HepG2 (cell line): ENCODE measurements at regions not wholly inside any gene's neighbourhood (a gene's known extent, or its start where the extent isn't known, plus 50 kb on each side); places are given as distances from the start of the nearest gene placed in this dataset.

ENCODE experiments used
- CEBPB ChIP-seq: IDR thresholded peaks from 2 replicates; pipeline ENCODE4 v1.6.1; 2011; ENCODE audit warnings: low read depth, low read length, improper control_type of control experiment, borderline replicate concordance
- FLYWCH1 ChIP-seq: sonication (generic); formaldehyde crosslinking; IDR thresholded peaks from 2 replicates; pipeline ENCODE4 v1.8.1; 2023; ENCODE audit warnings: mild to moderate bottlenecking, missing genetic modification reagents
- FOXA1 ChIP-seq, 2 experiments: fragments of 450-650 bp in 1 of 2; sonication (generic) in 1 of 2; formaldehyde crosslinking in 1 of 2; IDR thresholded peaks; 2 replicates each; pipeline versions ENCODE4 v1.4.0 to v1.6.1; 2016 to 2020; ENCODE audit warnings: missing genetic modification reagents in 1 of 2
- HOXA3 ChIP-seq: sonication (generic); formaldehyde crosslinking; IDR thresholded peaks from 2 replicates; pipeline ENCODE4 v1.5.0; 2020; ENCODE audit warnings: missing genetic modification reagents
- KDM2A ChIP-seq: sonication (generic); formaldehyde crosslinking; IDR thresholded peaks from 2 replicates; pipeline ENCODE4 v1.4.0; 2020; ENCODE audit warnings: low read depth, missing genetic modification reagents, borderline replicate concordance
- MAFG ChIP-seq: sonication (generic); formaldehyde crosslinking; IDR thresholded peaks from 2 replicates; pipeline ENCODE4 v1.5.1; 2020; ENCODE audit warnings: mild to moderate bottlenecking, missing genetic modification reagents
- MIER2 ChIP-seq: IDR thresholded peaks from 2 replicates; pipeline ENCODE4 v1.6.1; 2016; ENCODE audit warnings: missing biosample characterization, missing genetic modification reagents
- NCOA5 ChIP-seq: sonication (generic); formaldehyde crosslinking; IDR thresholded peaks from 2 replicates; pipeline ENCODE4 v1.4.0; 2020; ENCODE audit warnings: missing genetic modification reagents
- SALL2 ChIP-seq: sonication (generic); formaldehyde crosslinking; IDR thresholded peaks from 2 replicates; pipeline ENCODE4 v1.8.1; 2023; ENCODE audit warnings: mild to moderate bottlenecking, missing genetic modification reagents, inconsistent platforms
- SIX4 ChIP-seq: sonication (generic); formaldehyde crosslinking; IDR thresholded peaks from 2 replicates; pipeline ENCODE4 v1.4.0; 2020; ENCODE audit warnings: missing genetic modification reagents
- ZFP1 ChIP-seq: IDR thresholded peaks from 2 replicates; pipeline ENCODE4 v1.6.1; 2016
- ZMYM4 ChIP-seq: sonication (generic); formaldehyde crosslinking; IDR thresholded peaks from 2 replicates; pipeline ENCODE4 v1.8.1; 2023; ENCODE audit warnings: mild to moderate bottlenecking, missing genetic modification reagents
- ZNF724P ChIP-seq: sonication (generic); formaldehyde crosslinking; IDR thresholded peaks from 2 replicates; pipeline ENCODE4 v1.8.0; 2022; ENCODE audit warnings: missing genetic modification reagents, borderline replicate concordance
- ZSCAN9 ChIP-seq: IDR thresholded peaks from 2 replicates; pipeline ENCODE4 v1.6.1; 2016; ENCODE audit warnings: borderline replicate concordance
- TF ChIP-seq, protein P1 (sequence below): sonication (generic); formaldehyde crosslinking; IDR thresholded peaks from 2 replicates; pipeline ENCODE4 v1.9.0; 2021; ENCODE audit warnings: missing genetic modification reagents, borderline replicate concordance
- TF ChIP-seq, protein P2 (sequence below): sonication (generic); formaldehyde crosslinking; IDR thresholded peaks from 2 replicates; pipeline ENCODE4 v1.4.0; 2020; ENCODE audit warnings: missing genetic modification reagents
- TF ChIP-seq, protein P3 (sequence below): sonication (generic); formaldehyde crosslinking; IDR thresholded peaks from 2 replicates; pipeline ENCODE4 v1.5.0; 2020; ENCODE audit warnings: missing genetic modification reagents
- TF ChIP-seq, protein P4 (sequence below): sonication (generic); formaldehyde crosslinking; IDR thresholded peaks from 2 replicates; pipeline ENCODE4 v1.4.0; 2020; ENCODE audit warnings: missing genetic modification reagents, low read depth, mild to moderate bottlenecking, borderline replicate concordance
- TF ChIP-seq, protein P5 (sequence below): sonication (generic); formaldehyde crosslinking; IDR thresholded peaks from 2 replicates; pipeline ENCODE4 v1.4.0; 2020; ENCODE audit warnings: mild to moderate bottlenecking, low read depth, missing genetic modification reagents
- TF ChIP-seq, protein P6 (sequence below): sonication (generic); formaldehyde crosslinking; IDR thresholded peaks from 2 replicates; pipeline ENCODE4 v1.8.0; 2022; ENCODE audit warnings: mild to moderate bottlenecking, missing genetic modification reagents, moderate library complexity

DNA sequence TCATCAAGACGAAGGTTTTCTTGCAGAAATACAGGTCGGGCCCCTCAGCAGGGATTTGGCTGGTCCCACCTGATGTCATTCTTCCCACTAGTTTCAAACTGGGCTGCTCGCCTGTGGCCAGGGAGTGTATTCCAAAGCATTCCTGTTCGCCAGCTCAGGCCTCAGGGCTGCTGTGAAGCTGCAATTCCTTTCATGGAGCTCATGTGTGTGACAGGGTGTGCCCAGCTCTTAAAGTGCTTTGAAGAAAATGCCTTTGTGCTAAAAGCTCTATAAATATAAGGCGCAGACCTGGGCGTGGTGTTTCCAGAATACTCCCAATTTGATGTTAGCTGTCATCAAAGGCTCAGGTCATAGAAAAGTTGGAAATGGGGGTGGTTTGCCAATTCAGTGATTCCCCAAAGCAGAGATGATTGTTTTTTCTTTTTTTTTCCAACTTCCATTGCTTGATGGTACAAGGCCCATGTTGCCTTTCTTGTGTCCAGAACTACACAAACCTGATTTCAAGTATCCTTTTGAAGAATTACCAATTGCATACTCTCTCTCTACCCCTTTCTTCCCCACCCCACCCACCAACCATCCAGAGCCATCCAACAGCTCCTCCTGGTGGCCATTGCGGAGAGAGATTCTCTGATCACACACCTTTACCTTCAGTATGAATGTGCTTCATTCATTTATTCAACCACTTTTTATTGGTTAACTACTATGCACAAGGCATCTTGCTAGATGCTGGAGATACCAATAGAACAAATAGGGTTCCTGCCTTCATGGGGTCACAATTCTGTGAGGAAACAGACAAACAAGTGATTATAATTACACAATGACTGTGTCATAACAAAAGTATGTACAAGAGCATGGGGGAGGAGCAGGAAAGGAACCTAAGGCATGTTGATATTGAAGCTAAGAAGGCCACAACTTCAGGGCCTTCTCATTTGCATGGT is 297.3 kb upstream of the LYZL1 start (continued):
- TF ChIP-seq, protein P1, sequence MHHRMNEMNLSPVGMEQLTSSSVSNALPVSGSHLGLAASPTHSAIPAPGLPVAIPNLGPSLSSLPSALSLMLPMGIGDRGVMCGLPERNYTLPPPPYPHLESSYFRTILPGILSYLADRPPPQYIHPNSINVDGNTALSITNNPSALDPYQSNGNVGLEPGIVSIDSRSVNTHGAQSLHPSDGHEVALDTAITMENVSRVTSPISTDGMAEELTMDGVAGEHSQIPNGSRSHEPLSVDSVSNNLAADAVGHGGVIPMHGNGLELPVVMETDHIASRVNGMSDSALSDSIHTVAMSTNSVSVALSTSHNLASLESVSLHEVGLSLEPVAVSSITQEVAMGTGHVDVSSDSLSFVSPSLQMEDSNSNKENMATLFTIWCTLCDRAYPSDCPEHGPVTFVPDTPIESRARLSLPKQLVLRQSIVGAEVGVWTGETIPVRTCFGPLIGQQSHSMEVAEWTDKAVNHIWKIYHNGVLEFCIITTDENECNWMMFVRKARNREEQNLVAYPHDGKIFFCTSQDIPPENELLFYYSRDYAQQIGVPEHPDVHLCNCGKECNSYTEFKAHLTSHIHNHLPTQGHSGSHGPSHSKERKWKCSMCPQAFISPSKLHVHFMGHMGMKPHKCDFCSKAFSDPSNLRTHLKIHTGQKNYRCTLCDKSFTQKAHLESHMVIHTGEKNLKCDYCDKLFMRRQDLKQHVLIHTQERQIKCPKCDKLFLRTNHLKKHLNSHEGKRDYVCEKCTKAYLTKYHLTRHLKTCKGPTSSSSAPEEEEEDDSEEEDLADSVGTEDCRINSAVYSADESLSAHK (CRISPR knock-in tag) = no peak
- TF ChIP-seq, protein P2, sequence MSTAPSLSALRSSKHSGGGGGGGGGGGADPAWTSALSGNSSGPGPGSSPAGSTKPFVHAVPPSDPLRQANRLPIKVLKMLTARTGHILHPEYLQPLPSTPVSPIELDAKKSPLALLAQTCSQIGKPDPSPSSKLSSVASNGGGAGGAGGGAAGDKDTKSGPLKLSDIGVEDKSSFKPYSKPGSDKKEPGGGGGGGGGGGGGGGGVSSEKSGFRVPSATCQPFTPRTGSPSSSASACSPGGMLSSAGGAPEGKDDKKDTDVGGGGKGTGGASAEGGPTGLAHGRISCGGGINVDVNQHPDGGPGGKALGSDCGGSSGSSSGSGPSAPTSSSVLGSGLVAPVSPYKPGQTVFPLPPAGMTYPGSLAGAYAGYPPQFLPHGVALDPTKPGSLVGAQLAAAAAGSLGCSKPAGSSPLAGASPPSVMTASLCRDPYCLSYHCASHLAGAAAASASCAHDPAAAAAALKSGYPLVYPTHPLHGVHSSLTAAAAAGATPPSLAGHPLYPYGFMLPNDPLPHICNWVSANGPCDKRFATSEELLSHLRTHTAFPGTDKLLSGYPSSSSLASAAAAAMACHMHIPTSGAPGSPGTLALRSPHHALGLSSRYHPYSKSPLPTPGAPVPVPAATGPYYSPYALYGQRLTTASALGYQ (CRISPR knock-in tag) = no peak
- TF ChIP-seq, protein P3, sequence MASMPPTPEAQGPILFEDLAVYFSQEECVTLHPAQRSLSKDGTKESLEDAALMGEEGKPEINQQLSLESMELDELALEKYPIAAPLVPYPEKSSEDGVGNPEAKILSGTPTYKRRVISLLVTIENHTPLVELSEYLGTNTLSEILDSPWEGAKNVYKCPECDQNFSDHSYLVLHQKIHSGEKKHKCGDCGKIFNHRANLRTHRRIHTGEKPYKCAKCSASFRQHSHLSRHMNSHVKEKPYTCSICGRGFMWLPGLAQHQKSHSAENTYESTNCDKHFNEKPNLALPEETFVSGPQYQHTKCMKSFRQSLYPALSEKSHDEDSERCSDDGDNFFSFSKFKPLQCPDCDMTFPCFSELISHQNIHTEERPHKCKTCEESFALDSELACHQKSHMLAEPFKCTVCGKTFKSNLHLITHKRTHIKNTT = no peak
- no peak for TF ChIP-seq ZFP1 (CRISPR knock-in tag)
- TF ChIP-seq FLYWCH1 (CRISPR knock-in tag) = no peak
- TF ChIP-seq SALL2 (CRISPR knock-in tag) = no peak
- TF ChIP-seq, protein P4, sequence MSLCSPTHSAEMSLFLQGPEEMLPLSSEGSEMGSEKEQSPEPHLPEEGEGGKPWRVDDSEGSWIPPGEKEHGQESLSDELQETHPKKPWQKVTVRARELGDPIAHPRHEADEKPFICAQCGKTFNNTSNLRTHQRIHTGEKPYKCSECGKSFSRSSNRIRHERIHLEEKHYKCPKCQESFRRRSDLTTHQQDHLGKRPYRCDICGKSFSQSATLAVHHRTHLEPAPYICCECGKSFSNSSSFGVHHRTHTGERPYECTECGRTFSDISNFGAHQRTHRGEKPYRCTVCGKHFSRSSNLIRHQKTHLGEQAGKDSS (CRISPR knock-in tag) = 0 out of 2 replicates have a peak, but pooled peaks have one; percentile 31
- TF ChIP-seq ZSCAN9 (CRISPR knock-in tag) = 0 out of 2 replicates have a peak, but pooled peaks have one; percentile 22
- TF ChIP-seq CEBPB = peak; percentile 38; the same call in 1 of the 2 replicates
- TF ChIP-seq KDM2A = no peak
- 0 out of 2 replicates have a peak, but pooled peaks have one; percentile 20 for TF ChIP-seq ZMYM4
- TF ChIP-seq NCOA5 = no peak
- no peak for TF ChIP-seq ZNF724P (CRISPR knock-in tag)
- TF ChIP-seq MAFG (CRISPR knock-in tag) = no peak
- TF ChIP-seq MIER2 (CRISPR knock-in tag) = no peak
- TF ChIP-seq, protein P5, sequence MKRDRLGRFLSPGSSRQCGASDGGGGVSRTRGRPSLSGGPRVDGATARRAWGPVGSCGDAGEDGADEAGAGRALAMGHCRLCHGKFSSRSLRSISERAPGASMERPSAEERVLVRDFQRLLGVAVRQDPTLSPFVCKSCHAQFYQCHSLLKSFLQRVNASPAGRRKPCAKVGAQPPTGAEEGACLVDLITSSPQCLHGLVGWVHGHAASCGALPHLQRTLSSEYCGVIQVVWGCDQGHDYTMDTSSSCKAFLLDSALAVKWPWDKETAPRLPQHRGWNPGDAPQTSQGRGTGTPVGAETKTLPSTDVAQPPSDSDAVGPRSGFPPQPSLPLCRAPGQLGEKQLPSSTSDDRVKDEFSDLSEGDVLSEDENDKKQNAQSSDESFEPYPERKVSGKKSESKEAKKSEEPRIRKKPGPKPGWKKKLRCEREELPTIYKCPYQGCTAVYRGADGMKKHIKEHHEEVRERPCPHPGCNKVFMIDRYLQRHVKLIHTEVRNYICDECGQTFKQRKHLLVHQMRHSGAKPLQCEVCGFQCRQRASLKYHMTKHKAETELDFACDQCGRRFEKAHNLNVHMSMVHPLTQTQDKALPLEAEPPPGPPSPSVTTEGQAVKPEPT (CRISPR knock-in tag) = no peak
- no peak for TF ChIP-seq FOXA1 (IDR thresholded peaks at IDR 0.05)
- no peak; the same call in 1 of the 2 replicates for TF ChIP-seq FOXA1 (CRISPR knock-in tag; IDR thresholded peaks at IDR 0.05)
- TF ChIP-seq, protein P6, sequence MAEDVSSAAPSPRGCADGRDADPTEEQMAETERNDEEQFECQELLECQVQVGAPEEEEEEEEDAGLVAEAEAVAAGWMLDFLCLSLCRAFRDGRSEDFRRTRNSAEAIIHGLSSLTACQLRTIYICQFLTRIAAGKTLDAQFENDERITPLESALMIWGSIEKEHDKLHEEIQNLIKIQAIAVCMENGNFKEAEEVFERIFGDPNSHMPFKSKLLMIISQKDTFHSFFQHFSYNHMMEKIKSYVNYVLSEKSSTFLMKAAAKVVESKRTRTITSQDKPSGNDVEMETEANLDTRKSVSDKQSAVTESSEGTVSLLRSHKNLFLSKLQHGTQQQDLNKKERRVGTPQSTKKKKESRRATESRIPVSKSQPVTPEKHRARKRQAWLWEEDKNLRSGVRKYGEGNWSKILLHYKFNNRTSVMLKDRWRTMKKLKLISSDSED (CRISPR knock-in tag) = no peak
- TF ChIP-seq SIX4 = no peak
- TF ChIP-seq HOXA3 = no peak
